ENCODE measurements at regions not wholly inside any gene's neighbourhood (a gene's known extent, or its start where the extent isn't known, plus 50 kb on each side); places are given as distances from the start of the nearest gene placed in this dataset.

DNA sequence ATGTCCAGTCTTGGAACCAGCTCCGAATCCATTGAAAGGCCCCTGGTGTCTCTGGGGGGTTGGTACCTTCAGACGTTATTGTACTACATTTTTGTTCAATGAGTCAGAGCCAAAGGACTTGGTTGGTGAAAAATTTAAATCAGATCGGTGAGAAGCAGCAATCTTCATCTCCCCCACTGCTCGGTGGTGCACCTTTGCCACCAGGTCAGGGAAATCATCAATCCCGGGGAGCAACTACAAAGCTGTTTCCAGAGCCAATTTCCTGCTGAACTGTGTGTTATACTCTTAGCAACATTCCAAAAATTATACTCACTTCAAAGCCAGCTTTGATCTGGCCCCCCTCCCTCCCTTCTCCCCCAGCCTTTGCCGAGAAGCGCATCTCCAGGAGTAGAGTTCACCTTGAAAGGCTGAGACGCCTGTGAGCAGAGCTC lies 375.2 kb upstream of the WWC1 start:
- no peak overlapping the region for H3K27ac ChIP-seq
- ATAC-seq (no peak), DNase-seq (no peak)
- intact Hi-C loops (cut with DNase I; ENCODE audit: low total_unique reads), result no loop called here
- H3K36me3 ChIP-seq, result no peaks in the 10 kb centered on the region
- H3K4me3 ChIP-seq, result no peak overlapping the region
- no peaks in the 10 kb centered on the region for H3K27me3 ChIP-seq
- H3K4me1 ChIP-seq, result no peaks in the 10 kb centered on the region
- TF ChIP-seq, protein P1, sequence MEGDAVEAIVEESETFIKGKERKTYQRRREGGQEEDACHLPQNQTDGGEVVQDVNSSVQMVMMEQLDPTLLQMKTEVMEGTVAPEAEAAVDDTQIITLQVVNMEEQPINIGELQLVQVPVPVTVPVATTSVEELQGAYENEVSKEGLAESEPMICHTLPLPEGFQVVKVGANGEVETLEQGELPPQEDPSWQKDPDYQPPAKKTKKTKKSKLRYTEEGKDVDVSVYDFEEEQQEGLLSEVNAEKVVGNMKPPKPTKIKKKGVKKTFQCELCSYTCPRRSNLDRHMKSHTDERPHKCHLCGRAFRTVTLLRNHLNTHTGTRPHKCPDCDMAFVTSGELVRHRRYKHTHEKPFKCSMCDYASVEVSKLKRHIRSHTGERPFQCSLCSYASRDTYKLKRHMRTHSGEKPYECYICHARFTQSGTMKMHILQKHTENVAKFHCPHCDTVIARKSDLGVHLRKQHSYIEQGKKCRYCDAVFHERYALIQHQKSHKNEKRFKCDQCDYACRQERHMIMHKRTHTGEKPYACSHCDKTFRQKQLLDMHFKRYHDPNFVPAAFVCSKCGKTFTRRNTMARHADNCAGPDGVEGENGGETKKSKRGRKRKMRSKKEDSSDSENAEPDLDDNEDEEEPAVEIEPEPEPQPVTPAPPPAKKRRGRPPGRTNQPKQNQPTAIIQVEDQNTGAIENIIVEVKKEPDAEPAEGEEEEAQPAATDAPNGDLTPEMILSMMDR (IDR thresholded peaks at IDR 0.05 in 4 of 5, conservative IDR thresholded peaks at IDR 0.05 in 1 of 5), result no peak
- TF ChIP-seq POLR2A (IDR thresholded peaks at IDR 0.05), result no peak
- H3K9me3 ChIP-seq, result no peaks in the 10 kb centered on the region
- in situ Hi-C loops (cut with MboI; ENCODE audit: low sequenced_read_pairs in 4 of 4), result no loop called here

DNA sequence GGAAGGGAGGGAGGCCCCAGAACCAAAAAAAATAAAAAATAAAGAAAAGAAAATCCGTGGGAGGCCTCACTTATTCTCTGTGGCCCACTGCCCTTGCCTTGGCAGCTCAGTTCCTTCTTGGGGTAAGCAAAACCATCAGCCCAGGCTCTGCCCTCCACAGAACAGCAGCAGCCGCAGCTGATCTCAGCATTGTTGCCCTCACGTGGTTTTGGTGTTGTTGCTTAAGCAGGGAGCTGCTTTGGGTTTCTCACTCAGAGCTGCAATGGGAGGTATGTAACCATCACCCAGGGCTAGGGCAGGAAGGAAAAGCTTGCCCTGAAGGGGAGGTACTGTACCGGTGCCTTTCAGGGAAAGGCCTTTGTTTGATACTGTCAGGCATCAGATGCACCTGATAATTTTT lies 374.7 kb upstream of the WWC1 start:
- ATAC-seq, result no peak
- peak; percentile 6 to 16 for DNase-seq

DNA sequence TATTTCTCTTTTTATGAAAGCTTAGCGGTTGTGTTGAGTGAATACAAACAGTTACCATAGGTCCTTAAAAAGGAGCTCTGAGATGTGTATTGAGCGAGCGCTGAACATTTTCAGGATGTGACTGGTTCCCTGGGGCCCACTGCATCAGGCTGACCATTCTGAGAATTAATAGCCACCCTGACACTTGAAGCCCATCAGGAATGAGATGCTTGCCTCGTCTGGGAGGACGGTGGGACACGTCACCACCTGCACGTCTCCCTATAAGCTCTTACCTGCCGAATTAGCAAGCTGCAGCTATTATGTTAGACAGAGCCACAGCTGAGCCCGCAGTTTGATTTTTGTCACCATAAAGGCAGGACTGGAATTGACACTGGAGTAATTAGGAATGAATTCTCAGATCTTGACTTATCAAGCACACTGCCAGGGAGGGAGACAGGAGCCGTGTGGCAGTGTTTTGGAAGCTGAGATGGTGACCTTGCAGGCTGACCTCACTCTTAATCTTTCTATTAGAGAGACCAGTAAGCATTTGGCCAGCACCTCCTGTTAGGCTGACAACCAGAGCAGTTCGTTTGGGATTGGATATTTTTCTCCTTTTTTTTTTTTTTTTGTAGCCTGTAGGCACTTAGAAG lies 373.1 kb upstream of the WWC1 start:
- H3K36me3 ChIP-seq, result no peaks in the 10 kb centered on the region
- H3K27me3 ChIP-seq, result no peaks in the 10 kb centered on the region
- H3K4me1 ChIP-seq, result no peaks in the 10 kb centered on the region
- TF ChIP-seq POLR2A (IDR thresholded peaks at IDR 0.05), result no peak
- TF ChIP-seq, protein P1 (IDR thresholded peaks at IDR 0.05 in 4 of 5, conservative IDR thresholded peaks at IDR 0.05 in 1 of 5), result no peak
- in situ Hi-C loops (cut with MboI; ENCODE audit: low sequenced_read_pairs in 4 of 4) (no loop called here), intact Hi-C loops (cut with DNase I; ENCODE audit: low total_unique reads) (no loop called here)
- ATAC-seq (no peak), DNase-seq (no peak)
- H3K4me3 ChIP-seq, result no peak overlapping the region
- no peaks in the 10 kb centered on the region for H3K9me3 ChIP-seq
- no peak overlapping the region for H3K27ac ChIP-seq

More for the DNA sequence above, 374.7 kb upstream of the WWC1 start:
- Histone ChIP-seq H3K9me3 (no peaks in the 10 kb centered on the region), H3K27ac (no peak overlapping the region), H3K4me1 (no peaks in the 10 kb centered on the region), H3K4me3 (no peak overlapping the region), H3K27me3 (no peaks in the 10 kb centered on the region), H3K36me3 (no peaks in the 10 kb centered on the region)
- intact Hi-C loops (cut with DNase I; ENCODE audit: low total_unique reads), result no loop called here
- TF ChIP-seq, protein P1 (IDR thresholded peaks at IDR 0.05 in 4 of 5, conservative IDR thresholded peaks at IDR 0.05 in 1 of 5), result no peak
- TF ChIP-seq POLR2A (IDR thresholded peaks at IDR 0.05), result no peak
- in situ Hi-C loops (cut with MboI; ENCODE audit: low sequenced_read_pairs in 4 of 4), result no loop called here

DNA sequence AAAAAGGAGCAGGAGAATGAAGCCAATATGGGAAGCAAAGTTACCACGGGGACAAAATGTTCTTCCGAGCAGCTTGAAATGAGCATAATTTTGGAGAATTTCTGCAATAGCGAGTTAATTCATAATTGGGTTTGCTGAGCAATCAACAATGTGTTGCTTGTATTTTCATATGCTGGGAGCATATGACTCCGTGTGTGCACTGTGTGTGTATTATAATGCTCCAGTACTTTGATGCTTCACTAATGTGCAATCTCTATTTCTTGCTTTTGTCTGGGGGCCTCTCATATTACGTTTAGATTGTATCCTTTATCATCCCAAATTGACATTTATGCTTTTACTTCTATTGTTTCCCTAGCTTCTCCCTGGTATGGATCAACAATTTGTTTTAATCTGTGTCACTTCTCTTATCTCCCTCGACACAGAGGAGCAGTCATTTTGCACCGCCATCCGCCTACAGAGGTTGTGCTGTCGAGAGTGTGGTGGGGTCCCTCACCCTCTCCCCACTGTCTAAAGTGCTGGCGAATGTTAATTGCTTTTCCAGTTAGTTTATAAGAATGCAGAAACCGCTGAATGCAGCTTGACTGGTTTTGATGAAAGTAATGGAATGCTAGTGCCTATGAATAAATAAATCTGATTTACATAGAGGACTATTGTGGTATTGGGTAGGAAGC lies 372.5 kb upstream of the WWC1 start:
- no peaks in the 10 kb centered on the region for H3K9me3 ChIP-seq
- in situ Hi-C loops (cut with MboI; ENCODE audit: low sequenced_read_pairs in 4 of 4), result no loop called here
- H3K27ac ChIP-seq, result no peak overlapping the region
- TF ChIP-seq, protein P1 (IDR thresholded peaks at IDR 0.05 in 4 of 5, conservative IDR thresholded peaks at IDR 0.05 in 1 of 5), result no peak
- TF ChIP-seq POLR2A (IDR thresholded peaks at IDR 0.05), result no peak
- H3K4me1 ChIP-seq, result no peaks in the 10 kb centered on the region
- DNase-seq (no peak), ATAC-seq (no peak)
- no peaks in the 10 kb centered on the region for H3K36me3 ChIP-seq
- H3K4me3 ChIP-seq, result no peak overlapping the region
- H3K27me3 ChIP-seq, result no peaks in the 10 kb centered on the region
- intact Hi-C loops (cut with DNase I; ENCODE audit: low total_unique reads), result no loop called here

All from gastrocnemius medialis (tissue), 4 donors.